Erythroblast (primary cell): ENCODE measurements at regions not wholly inside any gene's neighbourhood (a gene's known extent, or its start where the extent isn't known, plus 50 kb on each side); places are given as distances from the start of the nearest gene placed in this dataset.

Source experiments
- GATA1 ChIP-seq: IDR thresholded peaks from 2 replicates; pipeline ENCODE4 v1.6.1; 2011; ENCODE audit warnings: low read depth, mild to moderate bottlenecking, control low read depth, low read length, moderate library complexity
- POLR2A ChIP-seq: IDR thresholded peaks from 2 replicates; pipeline ENCODE4 v1.6.1; 2011; ENCODE audit warnings: mild to moderate bottlenecking, low read length

DNA sequence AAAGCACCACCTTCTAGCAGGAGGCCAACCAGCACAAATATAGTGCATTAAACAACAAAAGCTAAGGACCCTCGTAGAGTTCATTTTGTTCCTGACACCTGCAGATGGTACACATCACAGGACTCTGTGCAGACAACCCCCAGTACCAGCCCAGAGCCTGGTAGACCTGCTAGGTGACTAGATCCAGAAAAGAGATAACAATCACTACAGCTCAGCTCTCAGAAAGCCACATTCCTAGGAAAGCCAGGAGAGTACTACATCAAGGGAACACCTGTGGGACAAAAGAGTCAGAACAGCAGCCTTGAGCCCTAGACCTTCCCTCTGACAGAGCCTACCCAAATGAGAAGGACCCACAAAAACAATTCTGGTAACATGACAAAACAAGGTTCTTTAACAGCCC is 344.7 kb upstream of the PTBP2 start:
- TF ChIP-seq POLR2A = no peak
- TF ChIP-seq GATA1 = no peak
